OCI-M1 (cell line): ENCODE measurements at regions not wholly inside any gene's neighbourhood (a gene's known extent, or its start where the extent isn't known, plus 50 kb on each side); places are given as distances from the start of the nearest gene placed in this dataset.

ENCODE experiments used
- DNase-seq: peaks from one replicate; lab custom pipeline; 2025; lab: John Stamatoyannopoulos, UW

DNA sequence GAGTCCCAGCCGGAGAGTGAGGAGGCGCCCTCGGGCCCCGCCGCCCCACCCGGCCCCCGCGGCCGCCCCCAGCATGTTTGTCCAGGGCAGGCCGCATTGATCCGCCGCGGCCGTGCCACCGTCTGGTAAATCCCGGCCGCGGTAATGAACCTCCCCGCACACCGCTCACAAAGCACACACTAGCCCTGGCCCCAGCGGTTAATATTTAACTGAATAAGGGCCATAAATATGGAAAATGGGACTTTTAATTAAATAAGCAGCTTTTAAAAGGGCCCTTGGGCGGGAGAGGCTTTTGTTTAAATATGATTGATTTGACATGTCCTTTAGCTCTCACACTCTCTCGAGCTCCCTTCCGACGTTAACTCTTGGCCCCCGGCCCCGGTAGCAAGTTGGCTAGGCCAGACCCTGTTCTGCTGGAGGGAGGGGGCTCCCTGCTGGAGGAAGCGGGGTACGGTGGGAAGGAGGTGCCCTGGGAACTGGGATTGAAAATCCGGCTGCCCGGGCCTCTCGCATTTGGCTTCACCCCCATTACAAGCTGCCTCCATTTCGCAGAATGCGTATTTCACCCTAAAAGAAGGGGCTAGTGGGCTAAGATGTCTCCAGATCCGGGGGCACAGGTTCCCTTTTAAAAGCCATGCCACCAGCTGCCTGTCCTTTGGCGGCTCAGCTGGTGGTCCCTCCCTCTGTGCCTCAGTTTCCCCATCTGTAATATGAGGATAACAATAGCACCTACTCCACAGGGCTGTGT is 199.8 kb downstream of the RBM19 start:
- DNase-seq: no peak

DNA sequence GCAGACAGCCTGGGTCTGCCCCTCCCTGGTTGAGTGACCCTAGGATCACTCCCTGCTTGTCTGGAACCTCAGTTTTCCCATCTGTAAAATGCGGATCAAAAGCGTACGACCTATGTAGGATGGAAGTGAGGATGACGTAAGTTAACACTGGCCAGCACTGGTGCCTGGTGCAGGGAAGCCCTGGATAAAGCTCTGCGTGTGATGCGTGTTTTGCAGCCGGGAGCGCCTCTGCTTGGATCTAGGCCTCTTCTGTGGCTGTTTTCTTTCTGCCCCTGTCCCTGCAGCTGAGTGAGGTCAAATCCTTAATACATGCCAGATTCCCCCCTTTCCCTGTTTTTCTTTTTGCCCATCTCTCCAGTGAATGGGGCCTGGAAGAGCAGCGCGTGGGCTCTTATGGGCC is 201.5 kb downstream of the RBM19 start:
- no peak for DNase-seq

DNA sequence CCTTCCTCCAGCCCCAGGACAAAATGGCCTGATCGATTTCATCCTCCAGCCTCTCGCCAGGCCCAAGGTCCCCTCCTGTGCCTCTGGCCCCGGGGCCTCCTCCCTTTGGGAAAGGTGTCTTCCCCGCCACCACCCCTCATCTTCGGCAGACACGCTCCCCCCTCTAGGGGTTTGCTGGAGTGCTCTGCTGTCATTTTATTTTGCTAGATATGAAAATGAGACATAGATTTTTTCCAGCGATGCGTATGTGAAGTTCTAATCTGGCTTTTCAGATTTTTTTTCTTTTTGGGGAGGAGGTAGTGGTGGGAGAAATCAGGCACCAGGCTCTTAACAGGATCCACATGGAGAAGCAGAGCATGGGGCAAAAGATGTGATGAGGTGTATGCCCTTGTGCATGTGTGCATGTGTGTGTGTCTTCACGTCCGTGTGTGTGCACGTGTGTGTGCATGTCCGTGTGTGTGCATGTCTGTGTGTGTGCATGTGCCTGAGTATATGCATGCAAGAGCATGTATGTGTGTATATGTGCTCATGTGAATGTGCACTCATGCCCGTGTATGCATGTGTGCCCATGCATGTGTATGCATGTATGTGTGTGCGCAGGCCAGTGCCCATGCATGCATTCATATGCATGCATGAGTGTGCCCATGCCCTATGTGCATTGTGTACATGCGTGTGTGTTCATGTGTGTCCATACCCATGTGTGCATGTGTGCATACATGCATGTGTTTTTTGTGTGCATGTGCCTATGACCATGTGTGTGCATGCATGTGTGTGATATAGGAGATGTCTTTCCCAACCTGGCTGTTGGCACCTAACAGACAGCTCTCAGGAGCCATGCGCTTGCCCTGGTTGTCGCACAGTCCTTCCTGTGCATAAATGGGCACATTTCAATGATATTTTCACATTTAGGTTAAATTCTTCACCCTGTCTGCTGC is 203.0 kb downstream of the RBM19 start:
- no peak for DNase-seq

DNA sequence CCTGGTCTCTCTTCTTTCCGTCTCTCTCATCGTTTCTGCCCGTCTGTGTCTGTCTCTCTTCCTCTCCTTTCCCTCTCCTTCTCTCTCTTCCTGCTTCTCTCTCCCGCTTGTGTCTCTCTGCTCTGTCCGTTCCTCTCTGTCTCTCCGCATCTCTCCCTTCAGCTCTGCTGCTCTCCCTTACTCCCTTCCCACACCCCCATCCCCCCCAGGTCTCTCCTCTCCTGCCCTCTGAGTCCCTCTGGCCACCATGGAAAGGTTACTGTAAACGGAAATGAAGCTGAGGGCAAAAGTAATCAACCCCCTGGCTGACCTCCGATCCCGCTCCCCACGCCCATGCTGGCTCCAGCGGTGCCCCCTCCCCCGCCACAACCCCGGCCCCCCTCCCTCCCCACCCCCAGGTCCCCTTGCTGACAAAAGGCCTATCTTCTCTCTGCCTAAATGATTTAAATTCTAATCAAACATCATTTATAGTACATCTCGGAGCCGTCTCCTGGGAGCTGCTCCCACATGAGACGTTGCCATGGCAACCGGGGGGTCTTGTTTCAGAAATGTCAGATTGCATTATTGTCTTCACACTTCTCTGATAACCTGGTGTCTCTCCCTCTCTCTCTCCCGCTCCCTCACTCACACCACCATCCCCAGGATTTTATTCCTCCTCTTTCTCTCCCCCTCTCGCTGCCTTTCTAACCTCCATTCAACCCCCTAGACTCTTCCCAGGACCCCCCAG is 203.8 kb downstream of the RBM19 start:
- DNase-seq: no peak

DNA sequence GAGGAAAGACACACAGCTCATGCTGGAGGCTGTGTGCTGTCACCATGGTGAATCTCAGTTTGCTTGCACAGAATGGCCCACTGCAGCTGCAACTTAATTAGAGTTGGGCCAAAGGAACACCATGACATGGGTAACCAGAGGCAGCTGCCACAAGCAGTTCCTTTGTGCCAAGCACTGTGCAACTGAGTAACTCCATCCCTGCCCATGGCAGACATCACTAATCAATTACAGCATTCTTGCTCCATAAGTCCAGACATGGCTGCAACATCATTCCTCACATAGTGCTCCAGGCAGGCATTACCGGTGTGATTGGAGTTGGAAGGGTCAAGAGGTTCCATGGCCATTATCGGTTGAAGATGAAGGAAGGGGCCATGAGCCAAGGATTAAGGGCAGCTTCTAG is 207.0 kb downstream of the RBM19 start:
- DNase-seq: peak; percentile 66

DNA sequence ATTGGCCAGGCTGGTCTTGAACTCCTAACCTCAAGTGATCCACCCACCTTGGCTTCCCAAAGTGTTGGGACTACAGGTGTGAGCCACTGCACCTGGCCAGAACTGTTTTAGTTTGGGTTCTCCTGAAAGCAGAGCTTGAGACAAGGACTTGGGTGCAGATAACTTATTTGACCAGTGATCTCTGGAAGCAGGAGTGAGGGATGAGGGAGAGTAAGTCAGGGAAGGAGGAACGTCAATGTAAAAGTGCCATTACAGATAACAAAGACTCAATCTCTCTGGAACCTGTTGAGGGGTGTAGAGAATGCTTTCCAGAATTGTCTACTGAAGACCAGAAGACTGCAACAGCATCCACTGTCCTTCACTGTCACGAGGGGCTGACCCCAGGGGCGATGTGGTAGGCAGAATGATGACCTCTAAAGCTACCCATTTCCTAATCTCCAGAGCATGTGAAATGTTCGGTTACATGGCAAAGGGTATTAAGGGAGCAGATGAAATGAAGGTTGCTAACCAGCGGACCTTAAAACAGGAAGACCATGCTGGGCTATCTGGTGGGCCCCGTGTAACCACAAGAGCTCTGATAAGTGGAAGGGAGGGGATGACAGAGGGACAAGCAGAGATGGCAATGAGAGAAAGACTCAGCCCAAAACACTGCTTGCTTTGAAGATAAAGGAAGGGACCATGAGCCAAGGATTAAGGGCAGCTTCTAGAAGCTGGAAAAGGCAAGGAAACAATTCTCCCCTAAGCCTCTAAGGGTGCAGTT is 207.8 kb downstream of the RBM19 start:
- DNase-seq: peak; percentile 94

DNA sequence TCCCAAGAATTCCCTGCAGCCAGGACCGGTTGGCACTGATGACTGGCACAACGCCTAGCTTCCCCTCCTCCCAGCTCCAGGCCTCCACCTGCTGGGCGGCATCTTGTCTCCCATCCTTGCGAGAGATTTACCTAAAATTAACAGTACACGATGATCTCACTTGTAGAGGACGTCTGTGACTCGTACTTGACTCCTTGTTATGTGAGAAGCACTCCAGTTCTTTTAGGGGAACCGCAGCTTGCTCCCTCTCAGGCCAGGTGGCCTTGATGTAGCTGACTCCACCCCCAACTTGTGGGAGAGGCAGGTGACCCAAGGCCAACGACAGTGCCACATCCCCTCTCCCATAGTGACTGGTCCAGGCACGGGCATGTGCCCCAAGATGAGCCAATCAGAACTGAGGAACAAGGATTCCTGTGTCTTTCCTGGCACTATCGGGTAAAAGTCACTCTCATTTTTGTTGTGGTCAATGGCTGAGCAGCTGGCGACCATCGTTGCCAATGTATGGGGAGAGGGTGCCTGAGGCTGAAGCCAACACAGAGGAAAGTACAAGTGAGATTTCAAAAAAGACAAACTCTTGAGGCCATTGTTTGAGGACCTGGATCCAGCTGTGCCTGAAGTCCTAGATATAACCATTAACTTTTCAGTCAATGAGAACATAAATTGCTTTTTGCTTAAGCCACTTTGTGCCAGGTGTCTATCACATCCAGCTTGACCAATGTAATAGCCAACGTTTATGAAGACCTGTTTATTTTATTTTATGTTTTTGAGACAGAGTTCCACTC is 208.7 kb downstream of the RBM19 start:
- DNase-seq: no peak

DNA sequence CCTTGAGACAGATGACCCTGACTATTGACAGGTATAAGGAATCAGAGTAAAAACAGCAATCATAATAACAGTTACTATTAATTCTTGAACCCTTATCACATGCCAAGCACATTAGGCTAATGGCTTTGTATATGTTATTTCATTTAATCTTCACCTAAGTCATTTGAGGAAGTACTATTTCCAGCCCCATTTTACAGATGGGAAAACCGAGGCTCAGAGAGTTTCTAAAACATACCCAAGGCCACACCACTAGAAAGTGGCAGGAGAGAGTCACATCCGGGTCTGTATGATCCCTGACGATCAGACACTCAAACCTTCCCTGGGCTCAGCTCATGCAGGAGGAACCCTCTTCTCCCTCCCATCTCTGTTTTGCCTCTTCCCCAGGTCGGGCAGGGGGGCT is 209.5 kb downstream of the RBM19 start:
- no peak for DNase-seq

DNA sequence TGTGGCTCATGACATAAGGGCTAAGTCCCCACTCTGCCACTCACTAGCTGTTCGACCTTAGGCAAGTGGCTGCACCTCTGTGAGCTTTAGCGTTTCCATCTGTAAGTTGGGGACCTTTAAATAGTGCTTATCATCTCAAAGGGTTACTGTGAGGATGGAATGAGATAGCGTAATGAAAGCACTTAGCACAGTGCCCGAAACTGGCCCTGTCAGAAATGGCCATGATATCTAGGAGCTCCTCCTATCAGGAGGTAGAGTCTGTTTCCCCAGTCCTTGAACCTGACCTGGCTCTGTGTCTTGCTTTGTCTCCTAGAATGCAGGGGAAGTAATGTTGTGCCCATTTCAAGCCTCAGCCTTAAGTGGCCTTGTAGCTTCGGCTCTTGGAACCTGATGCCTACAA is 211.0 kb downstream of the RBM19 start:
- DNase-seq: no peak

DNA sequence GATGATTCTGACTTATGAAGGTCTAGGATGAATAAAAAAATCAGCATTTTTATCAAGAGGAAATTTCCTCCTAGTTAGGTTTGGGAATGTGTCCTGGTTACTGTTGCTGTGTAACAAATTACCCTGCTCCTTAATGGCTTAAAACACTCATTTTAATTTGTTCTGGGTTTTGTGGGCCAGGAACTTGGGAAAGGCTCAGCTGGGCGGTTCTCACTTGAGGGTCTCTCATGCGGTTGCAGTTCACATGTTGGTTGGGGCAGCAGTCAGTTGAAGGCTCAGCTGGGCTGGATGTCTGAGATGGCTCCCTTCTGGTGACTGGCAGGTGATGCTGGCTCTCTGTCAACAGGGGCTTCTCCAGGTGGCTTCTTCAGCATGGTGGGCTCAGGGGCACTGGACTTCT is 214.6 kb downstream of the RBM19 start:
- DNase-seq: no peak

DNA sequence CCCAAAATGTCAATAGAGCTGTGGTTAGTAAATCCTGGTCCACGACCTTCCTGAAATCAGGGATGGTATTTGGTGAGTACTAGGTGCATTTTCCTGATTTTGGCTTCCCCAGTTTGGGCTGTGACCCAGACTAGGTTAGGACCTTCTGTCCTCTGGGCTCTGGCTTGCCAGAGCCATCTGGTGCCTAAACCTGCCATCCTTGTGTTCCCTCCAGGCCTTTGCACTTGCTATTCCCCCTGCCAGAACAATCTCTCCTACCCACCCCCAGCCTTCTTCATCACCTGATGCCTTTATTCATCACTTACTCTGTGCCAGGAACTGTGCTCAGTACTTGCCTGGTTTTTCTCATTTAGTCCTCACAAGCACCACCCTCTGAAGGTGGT is 216.7 kb downstream of the RBM19 start:
- no peak for DNase-seq

DNA sequence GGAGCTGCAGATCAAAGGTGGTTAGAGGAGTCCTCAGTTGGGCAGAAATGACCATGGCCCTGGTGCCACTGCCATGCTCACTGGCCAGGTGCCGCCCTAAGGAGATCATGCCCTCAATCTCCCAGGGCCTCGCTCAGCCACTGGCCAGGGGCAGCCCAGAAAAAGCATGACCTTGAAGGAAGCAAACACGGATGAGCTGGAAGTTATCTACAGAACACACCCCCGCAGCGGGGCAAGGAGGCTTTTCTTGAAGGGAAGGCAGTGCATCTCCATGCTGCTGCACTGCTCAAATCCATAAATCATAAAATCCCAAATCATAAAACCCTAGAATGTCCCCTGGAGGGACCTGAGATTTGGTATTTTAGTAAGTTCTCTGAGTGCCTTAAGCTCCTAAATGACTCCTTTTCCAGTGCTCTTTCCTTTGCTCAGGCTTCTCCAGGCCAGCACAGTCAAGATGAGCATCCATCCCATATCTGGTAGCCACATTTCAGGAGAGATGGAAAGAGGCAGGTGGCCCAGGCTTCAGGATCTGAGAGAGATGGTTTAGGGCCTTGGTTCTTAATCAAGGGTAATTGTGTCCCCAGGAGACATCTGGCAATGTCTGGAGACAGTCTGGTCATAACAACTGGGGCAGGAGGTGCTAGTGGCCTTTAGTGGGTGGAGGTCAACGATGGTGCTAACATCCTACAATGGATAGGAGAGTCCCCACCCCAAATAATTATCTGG is 217.3 kb downstream of the RBM19 start:
- DNase-seq: peak; percentile 29

DNA sequence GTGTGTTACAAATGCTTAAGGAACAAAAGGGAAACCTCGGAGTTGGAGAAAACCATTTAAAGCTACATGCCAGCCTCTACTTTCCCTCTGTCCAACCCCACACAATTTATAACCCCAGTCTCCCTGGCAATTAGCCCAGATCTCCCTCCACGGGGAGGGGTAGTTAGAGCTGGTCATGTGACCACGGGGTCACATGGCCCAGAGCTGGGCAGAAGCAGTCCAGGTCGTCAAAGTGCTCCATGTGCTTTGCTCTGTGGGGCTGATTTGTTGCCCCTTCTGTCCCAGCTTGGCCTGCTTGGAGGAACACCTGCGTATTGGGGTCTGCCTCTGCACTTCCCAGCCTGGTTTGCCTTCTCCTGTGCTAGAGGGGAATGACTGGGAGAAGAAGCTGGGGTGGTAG is 219.1 kb downstream of the RBM19 start:
- peak; percentile 85 for DNase-seq

DNA sequence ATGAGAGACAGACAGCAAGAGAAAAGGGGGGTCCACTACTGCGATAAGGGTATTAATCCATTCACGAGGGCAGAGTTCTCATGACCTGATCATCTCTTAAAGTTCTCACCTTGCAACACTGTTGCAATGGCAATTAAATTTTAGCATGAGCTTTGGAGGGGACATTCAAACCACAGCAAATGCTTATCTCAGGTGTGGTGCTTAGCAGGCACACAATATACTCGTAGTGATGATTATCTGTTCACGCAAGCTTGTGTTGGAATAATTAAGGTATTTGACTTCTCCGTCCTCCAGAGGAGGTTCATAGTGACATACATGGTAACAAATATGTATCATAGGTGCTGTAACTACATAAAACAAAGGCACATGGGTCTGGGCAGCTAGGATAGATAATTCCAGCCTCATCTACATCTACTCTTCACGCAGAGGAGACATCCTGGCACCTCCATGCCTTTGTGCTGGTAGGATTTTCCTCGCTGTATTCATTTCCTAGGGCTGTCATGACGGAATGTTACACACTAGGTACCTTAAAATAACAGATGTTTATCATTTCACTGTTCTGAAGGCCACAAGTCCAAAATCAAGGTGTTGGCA is 221.2 kb downstream of the RBM19 start:
- peak; percentile 89 for DNase-seq

DNA sequence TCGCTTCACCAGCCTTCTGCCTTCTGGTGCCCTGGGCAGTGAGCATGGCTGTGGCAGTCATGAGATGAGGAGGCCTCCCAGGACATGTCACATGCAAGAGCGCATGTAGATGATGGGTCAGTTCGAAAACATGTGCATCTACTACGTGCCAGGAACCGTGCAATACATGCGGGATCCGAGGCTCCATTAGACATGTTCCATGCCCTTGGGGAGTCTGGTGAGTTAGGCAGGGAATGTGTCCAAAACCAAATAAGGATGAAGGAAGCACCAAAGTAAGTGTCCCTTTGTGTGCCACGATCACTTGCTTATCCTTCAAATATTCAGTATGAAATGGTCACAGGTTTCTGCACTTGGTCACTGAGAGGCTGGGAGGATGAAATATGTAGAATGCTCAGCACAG is 223.3 kb downstream of the RBM19 start:
- DNase-seq: no peak

DNA sequence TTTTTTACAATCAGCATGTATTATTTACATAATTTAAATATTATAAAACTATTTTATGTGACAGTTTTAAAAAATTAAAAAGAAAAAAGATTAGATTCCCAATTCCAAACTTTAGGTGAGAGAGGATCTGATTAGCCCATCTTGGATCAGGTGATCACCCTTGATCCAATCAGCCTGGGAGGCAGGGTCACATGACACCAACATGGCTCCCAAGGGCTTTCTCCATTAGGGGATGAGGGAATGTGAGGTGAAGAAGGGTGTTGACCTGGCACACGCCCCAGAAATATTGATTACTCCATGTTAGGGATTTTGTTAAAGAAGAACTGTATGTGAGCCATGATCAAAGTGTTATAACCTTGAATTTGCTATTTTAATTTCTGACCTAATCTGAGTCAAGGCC is 225.4 kb downstream of the RBM19 start:
- DNase-seq: peak; percentile 28

DNA sequence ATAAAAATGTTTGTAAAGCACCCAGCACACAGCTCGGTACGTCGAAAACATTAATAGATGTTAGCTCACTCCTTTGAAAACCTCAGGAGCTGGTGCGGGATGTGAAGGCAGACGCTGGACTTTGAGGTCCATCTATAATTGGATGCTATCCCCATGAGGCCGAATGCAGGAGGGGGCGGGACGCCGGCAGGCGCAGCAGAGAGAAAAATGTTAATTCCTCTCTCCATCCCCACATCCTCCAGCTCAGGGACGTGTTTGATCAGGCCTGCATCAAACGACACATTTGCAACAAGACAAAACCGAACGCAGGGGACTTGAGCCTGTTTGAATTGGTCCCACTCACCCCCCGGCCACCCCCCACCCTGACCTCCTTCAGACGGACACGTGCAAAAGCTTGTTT is 231.0 kb downstream of the RBM19 start:
- no peak for DNase-seq

DNA sequence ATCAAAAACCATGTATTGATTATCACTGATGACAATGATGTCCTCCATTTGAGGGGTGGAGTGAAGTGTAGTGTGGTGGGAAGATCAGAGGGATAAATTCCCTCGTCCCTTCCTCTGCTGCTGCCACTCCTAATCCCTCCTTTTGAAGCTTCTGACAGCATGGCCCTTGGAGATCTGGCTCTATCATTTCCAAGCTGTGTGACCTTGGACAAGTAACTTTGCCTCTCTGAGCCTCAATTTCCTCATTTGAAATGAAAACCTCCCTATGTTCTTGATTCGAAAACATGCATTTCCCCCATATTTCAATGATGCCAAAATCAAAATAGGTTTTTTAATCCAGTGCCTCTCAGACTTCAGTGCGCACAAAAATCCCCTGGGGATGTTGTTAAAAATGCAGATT is 231.6 kb downstream of the RBM19 start:
- no peak for DNase-seq

DNA sequence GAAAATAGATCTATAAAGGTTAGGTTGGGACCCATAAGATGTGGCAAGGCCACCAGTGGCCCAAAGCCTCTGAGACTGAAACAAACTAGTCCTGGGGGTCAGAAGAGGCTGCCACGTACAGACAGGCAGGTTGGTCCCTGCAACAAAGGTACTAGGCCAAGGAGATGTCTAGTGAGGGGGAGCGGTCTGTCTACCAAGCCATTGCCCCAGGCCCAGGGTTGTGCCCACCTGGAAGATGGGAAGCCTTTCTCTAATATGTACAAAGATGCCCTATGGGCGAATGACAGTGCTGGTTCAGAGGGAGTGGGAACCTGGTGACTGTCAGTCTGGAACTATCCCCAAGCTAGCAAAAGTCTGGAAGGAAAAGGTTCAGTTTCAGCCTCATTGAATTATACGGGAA is 233.2 kb downstream of the RBM19 start:
- DNase-seq: no peak

DNA sequence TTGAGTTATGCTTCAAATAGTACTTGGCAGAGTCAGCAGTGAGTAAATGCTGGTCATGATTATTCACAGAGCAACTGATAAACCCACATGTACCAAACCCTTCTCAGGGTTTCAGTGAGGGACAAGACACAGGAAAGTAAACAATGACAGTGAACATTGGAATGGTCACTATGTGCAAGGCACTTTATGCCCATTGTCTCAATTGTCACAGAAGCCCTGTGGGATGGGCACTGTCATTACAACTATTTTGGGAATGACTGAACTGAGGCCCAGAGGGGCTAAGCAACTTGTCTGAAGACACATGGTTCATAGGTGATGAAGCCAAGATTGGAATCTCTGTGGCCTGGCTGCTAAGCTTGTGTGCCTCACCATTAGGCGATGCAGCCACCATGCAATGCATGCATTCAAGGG is 238.5 kb downstream of the RBM19 start:
- no peak for DNase-seq
